Central memory CD8-positive, alpha-beta T cell (primary cell): ENCODE measurements at regions not wholly inside any gene's neighbourhood (a gene's known extent, or its start where the extent isn't known, plus 50 kb on each side); places are given as distances from the start of the nearest gene placed in this dataset.

Experiments used
- ATAC-seq: fragments of 150-1000 bp; cut with Tn5 transposase; replicated peaks from 2 replicates; pipeline ENCODE4 v1.10.0; 2022; ENCODE audit warnings: mild to moderate bottlenecking, moderate FRiP score, moderate number of reproducible peaks; ENCODE audit not compliant: poor library complexity, severe bottlenecking; ENCODE audit errors: extremely low read depth
- DNase-seq, 2 donors: peaks; one replicate each; pipeline ENCODE4 v3.0.0; 2021; ENCODE audit warnings: low spot score in 2 of 2
- H3K27ac Mint-ChIP-seq: one replicate; pipeline ENCODE4 v1.8.0; 2022; ENCODE audit warnings: low read depth, mild to moderate bottlenecking, moderate library complexity, mixed read lengths
- H3K27me3 Mint-ChIP-seq: one replicate; pipeline ENCODE4 v1.8.0; 2022; ENCODE audit warnings: mixed read lengths
- H3K36me3 Mint-ChIP-seq: one replicate; pipeline ENCODE4 v1.8.0; 2022; ENCODE audit warnings: mild to moderate bottlenecking, moderate library complexity, mixed read lengths; ENCODE audit not compliant: insufficient read depth
- H3K4me1 Mint-ChIP-seq: one replicate; pipeline ENCODE4 v1.8.0; 2022; ENCODE audit warnings: mixed read lengths
- H3K4me3 Mint-ChIP-seq: one replicate; pipeline ENCODE4 v1.8.0; 2022; ENCODE audit warnings: mild to moderate bottlenecking, moderate library complexity, mixed read lengths
- H3K9me3 Mint-ChIP-seq: one replicate; pipeline ENCODE4 v1.8.0; 2022; ENCODE audit warnings: mixed read lengths

- Mint-ChIP-seq H3K27ac (no peak overlapping the region), H3K36me3 (no peaks in the 10 kb centered on the region), H3K9me3 (peaks cover 25% of the 10 kb centered on the region), H3K4me1 (no peaks in the 10 kb centered on the region), H3K27me3 (no peaks in the 10 kb centered on the region), H3K4me3 (no peak overlapping the region)
- DNase-seq (no peak), ATAC-seq (no peak)
Measured at GRCh38 chr14:26137161-26137560, 460.7 kb downstream of the NOVA1 start.

GRCh38 chr14:26132061-26132645, 465.7 kb downstream of the NOVA1 start:
- Mint-ChIP-seq H3K9me3 (peaks cover 21% of the 10 kb centered on the region), H3K27me3 (no peaks in the 10 kb centered on the region), H3K4me1 (no peaks in the 10 kb centered on the region), H3K4me3 (no peak overlapping the region), H3K36me3 (no peaks in the 10 kb centered on the region), H3K27ac (no peak overlapping the region)
- ATAC-seq, result no peak
- no peak for DNase-seq

GRCh38 chr14:26130690-26131089, 467.1 kb downstream of the NOVA1 start:
- H3K27ac Mint-ChIP-seq, result no peak overlapping the region
- no peaks in the 10 kb centered on the region for H3K36me3 Mint-ChIP-seq
- H3K4me1 Mint-ChIP-seq, result no peaks in the 10 kb centered on the region
- peaks cover 14% of the 10 kb centered on the region for H3K9me3 Mint-ChIP-seq
- H3K4me3 Mint-ChIP-seq, result no peak overlapping the region
- no peak for ATAC-seq
- DNase-seq, result no peak
- no peaks in the 10 kb centered on the region for H3K27me3 Mint-ChIP-seq

- DNase-seq (no peak), ATAC-seq (no peak)
- Mint-ChIP-seq H3K4me1 (no peaks in the 10 kb centered on the region), H3K9me3 (peaks cover 17% of the 10 kb centered on the region), H3K4me3 (no peak overlapping the region), H3K36me3 (no peaks in the 10 kb centered on the region), H3K27me3 (no peaks in the 10 kb centered on the region), H3K27ac (no peak overlapping the region)
Measured at GRCh38 chr14:26128931-26129671, 468.7 kb downstream of the NOVA1 start.

- no peaks in the 10 kb centered on the region for H3K4me1 Mint-ChIP-seq
- H3K27ac Mint-ChIP-seq, result no peak overlapping the region
Measured at GRCh38 chr14:26124896-26125438, 472.9 kb downstream of the NOVA1 start.

GRCh38 chr14:26123459-26123858, 474.4 kb downstream of the NOVA1 start:
- DNase-seq, result no peak
- Mint-ChIP-seq H3K27ac (no peak overlapping the region), H3K27me3 (no peaks in the 10 kb centered on the region), H3K4me3 (no peak overlapping the region), H3K36me3 (no peaks in the 10 kb centered on the region), H3K4me1 (no peaks in the 10 kb centered on the region), H3K9me3 (peaks cover 17% of the 10 kb centered on the region)
- ATAC-seq, result no peak

More at GRCh38 chr14:26124896-26125438, 472.9 kb downstream of the NOVA1 start:
- peaks cover 12% of the 10 kb centered on the region for H3K9me3 Mint-ChIP-seq
- DNase-seq (no peak), ATAC-seq (no peak)
- no peaks in the 10 kb centered on the region for H3K36me3 Mint-ChIP-seq
- H3K27me3 Mint-ChIP-seq, result no peaks in the 10 kb centered on the region
- no peak overlapping the region for H3K4me3 Mint-ChIP-seq

GRCh38 chr14:26121181-26121580, 476.7 kb downstream of the NOVA1 start:
- ATAC-seq (no peak), DNase-seq (no peak)
- no peak overlapping the region for H3K27ac Mint-ChIP-seq
- H3K4me1 Mint-ChIP-seq, result no peaks in the 10 kb centered on the region
- H3K9me3 Mint-ChIP-seq, result peaks cover 11% of the 10 kb centered on the region
- H3K27me3 Mint-ChIP-seq, result no peaks in the 10 kb centered on the region
- no peak overlapping the region for H3K4me3 Mint-ChIP-seq
- no peaks in the 10 kb centered on the region for H3K36me3 Mint-ChIP-seq

- Mint-ChIP-seq H3K4me3 (no peak overlapping the region), H3K27me3 (no peaks in the 10 kb centered on the region), H3K9me3 (peaks cover 7% of the 10 kb centered on the region), H3K27ac (no peak overlapping the region), H3K36me3 (no peaks in the 10 kb centered on the region), H3K4me1 (no peaks in the 10 kb centered on the region)
- no peak for ATAC-seq
- no peak for DNase-seq
Measured at GRCh38 chr14:26113911-26114640, 483.8 kb downstream of the NOVA1 start.

- Mint-ChIP-seq H3K27ac (no peak overlapping the region), H3K27me3 (no peaks in the 10 kb centered on the region), H3K9me3 (peaks cover 14% of the 10 kb centered on the region), H3K4me3 (no peak overlapping the region), H3K36me3 (no peaks in the 10 kb centered on the region), H3K4me1 (no peaks in the 10 kb centered on the region)
- no peak for DNase-seq
- ATAC-seq, result no peak
Measured at GRCh38 chr14:26104717-26105116, 493.1 kb downstream of the NOVA1 start.

GRCh38 chr14:26097852-26098251, 500.0 kb downstream of the NOVA1 start:
- H3K9me3 Mint-ChIP-seq, result peaks cover 19% of the 10 kb centered on the region
- H3K27me3 Mint-ChIP-seq, result no peaks in the 10 kb centered on the region
- H3K4me3 Mint-ChIP-seq, result no peak overlapping the region
- ATAC-seq (no peak), DNase-seq (no peak)
- no peak overlapping the region for H3K27ac Mint-ChIP-seq
- no peaks in the 10 kb centered on the region for H3K4me1 Mint-ChIP-seq
- no peaks in the 10 kb centered on the region for H3K36me3 Mint-ChIP-seq

- no peaks in the 10 kb centered on the region for H3K4me1 Mint-ChIP-seq
- H3K9me3 Mint-ChIP-seq, result peaks cover 15% of the 10 kb centered on the region
- H3K27ac Mint-ChIP-seq, result no peak overlapping the region
- no peak for DNase-seq
- no peak overlapping the region for H3K4me3 Mint-ChIP-seq
- no peak for ATAC-seq
- no peaks in the 10 kb centered on the region for H3K27me3 Mint-ChIP-seq
- no peaks in the 10 kb centered on the region for H3K36me3 Mint-ChIP-seq
Measured at GRCh38 chr14:26088275-26088674, 509.6 kb downstream of the NOVA1 start.

- Mint-ChIP-seq H3K27ac (no peak overlapping the region), H3K27me3 (no peaks in the 10 kb centered on the region)
- no peak for ATAC-seq
Measured at GRCh38 chr14:26081043-26081442, 516.8 kb downstream of the NOVA1 start.

More at GRCh38 chr14:26081043-26081442, 516.8 kb downstream of the NOVA1 start:
- Mint-ChIP-seq H3K36me3 (no peaks in the 10 kb centered on the region), H3K4me1 (no peaks in the 10 kb centered on the region), H3K4me3 (no peak overlapping the region), H3K9me3 (peaks cover 14% of the 10 kb centered on the region)
- no peak for DNase-seq
